GM12864 (cell line): ENCODE measurements at regions not wholly inside any gene's neighbourhood (a gene's known extent, or its start where the extent isn't known, plus 50 kb on each side); places are given as distances from the start of the nearest gene placed in this dataset.

Source experiments
- DNase-seq: peaks from one replicate; pipeline ENCODE4 v3.0.0-alpha.2; 2011; ENCODE audit warnings: low read depth
- H3K4me3 ChIP-seq: 2 replicates; pipeline ENCODE4 v1.5.1; 2011; ENCODE audit warnings: mild to moderate bottlenecking, low read depth, low read length, control low read depth
- TF ChIP-seq, protein P1 (sequence below): IDR thresholded peaks from 2 replicates; pipeline ENCODE4 v1.5.1; 2011; ENCODE audit warnings: low read depth, mild to moderate bottlenecking, moderate library complexity, low read length, control low read depth, inconsistent platforms; ENCODE audit errors: missing control alignments

DNA sequence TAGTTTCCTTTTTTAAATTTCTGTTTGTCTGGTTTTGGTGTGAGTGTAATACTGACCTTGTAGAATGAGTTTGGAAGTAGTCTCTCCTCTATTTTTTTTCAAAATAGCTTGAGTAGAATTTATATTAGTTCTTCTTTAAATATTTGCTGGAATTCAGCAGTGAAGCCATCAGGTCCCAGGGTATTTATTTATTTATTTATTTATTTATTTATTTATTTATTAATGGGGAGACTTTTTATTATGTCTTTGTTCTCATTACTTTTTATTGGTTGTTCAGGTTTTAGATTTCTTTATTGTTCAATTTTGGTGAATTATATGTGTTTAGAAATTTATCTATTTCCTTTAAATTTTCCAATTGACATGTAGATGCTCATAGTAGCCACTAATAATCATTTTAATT is 875.8 kb upstream of the COX7C start:
- no peak for DNase-seq
- no peak overlapping the region for H3K4me3 ChIP-seq
- TF ChIP-seq, protein P1, sequence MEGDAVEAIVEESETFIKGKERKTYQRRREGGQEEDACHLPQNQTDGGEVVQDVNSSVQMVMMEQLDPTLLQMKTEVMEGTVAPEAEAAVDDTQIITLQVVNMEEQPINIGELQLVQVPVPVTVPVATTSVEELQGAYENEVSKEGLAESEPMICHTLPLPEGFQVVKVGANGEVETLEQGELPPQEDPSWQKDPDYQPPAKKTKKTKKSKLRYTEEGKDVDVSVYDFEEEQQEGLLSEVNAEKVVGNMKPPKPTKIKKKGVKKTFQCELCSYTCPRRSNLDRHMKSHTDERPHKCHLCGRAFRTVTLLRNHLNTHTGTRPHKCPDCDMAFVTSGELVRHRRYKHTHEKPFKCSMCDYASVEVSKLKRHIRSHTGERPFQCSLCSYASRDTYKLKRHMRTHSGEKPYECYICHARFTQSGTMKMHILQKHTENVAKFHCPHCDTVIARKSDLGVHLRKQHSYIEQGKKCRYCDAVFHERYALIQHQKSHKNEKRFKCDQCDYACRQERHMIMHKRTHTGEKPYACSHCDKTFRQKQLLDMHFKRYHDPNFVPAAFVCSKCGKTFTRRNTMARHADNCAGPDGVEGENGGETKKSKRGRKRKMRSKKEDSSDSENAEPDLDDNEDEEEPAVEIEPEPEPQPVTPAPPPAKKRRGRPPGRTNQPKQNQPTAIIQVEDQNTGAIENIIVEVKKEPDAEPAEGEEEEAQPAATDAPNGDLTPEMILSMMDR: no peak

DNA sequence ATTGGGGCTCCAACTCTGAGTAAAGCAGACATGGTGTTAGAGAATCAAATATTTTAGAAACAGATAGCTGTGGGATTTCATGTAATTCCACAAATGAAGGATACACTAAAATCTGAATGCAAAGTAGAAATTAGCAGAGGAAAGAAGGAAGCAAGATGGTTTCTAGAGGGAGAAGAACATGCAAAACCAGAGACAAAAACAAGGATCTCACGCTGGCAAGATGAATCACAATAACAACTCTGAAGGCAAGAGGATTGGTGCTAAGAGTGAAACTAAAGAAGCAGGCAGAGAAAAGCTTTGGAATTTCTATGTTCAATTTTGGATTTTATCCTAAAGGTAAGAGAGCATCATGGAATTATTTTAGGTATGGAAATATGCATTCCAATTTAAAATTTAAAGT is 857.2 kb upstream of the COX7C start:
- TF ChIP-seq, protein P1: no peak
- DNase-seq: no peak
- no peak overlapping the region for H3K4me3 ChIP-seq

DNA sequence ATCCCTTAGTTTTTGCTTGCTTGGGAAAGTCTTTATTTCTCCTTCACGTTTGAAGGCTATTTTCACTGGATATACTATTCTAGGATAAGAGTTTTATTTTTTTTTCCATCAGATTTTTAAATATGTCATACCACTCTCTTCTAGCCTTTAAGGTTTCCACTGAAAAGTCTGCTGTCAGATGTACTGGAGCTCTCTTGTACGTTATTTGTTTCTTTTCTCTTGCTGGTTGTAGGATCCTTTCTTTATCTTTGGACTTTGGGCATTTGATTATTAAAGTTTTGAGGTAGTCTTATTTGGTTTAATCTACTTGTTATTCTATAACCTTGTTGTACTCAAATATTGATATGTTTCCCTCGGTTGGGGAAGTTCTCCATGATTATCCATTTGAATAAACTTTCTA is 848.4 kb upstream of the COX7C start:
- no peak for DNase-seq

DNA sequence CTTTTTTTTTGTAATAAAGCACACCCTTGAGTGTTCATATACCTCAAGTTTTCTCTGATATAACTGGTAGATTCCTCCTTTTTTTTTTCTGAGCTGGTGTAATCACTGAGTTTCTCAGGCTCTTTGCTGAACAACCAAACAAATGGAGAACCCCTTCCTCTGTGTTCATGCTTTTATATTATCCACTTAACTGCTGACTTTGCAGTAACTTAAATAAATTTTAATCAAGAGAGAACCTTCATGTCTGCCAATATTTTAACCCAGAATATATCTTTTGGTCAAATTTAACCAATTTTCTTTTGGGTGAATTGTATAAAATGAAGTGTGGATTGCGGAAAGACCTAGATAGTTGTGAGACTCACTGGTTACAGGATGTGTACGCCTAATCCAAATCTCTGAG is 833.0 kb upstream of the COX7C start:
- DNase-seq: no peak
- TF ChIP-seq, protein P1: no peak
- no peak overlapping the region for H3K4me3 ChIP-seq

More for the DNA sequence above, 848.4 kb upstream of the COX7C start:
- TF ChIP-seq, protein P1: no peak
- H3K4me3 ChIP-seq: no peak overlapping the region

DNA sequence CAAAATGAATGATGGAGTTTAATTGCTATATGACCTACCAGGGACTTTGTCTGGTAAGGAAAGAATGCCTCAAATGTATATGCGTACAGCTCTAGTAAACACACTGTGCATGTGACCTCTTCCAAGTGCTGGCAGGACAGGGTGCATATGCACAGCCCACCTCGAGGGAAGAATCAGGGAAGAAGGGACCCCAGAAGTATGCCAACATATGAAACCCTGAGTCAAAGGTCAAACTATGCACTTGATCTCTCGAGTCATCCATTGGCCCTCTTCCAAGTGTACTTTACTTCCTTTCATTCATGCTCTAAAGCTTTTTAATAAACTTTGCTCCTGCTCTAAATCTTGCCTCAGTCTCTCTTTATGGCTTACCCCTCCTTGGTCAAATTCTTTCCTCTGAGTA is 804.6 kb upstream of the COX7C start:
- H3K4me3 ChIP-seq: no peak overlapping the region
- no peak for DNase-seq
- TF ChIP-seq, protein P1: no peak

DNA sequence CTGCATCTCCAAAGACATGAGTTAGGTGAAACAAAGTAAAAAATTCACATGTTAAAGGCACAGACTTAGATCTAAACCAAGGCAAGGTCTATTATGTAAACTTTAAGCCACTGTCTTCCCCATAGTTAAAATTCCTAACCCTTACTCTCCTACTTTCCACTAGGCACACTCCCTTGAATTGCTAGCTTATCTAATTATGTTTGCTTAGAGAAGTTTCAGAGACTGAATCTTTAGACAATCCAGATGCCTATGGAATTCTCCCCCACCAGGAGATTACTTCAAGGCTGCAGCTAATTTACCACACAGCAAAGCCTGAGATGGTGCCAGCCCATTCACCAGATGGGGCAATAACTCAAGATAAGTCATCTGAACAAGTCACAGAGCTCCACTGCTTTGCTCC is 803.1 kb upstream of the COX7C start:
- TF ChIP-seq, protein P1: no peak
- DNase-seq: no peak

More for the DNA sequence above, 803.1 kb upstream of the COX7C start:
- no peak overlapping the region for H3K4me3 ChIP-seq
